ENCODE measurements at regions not wholly inside any gene's neighbourhood (a gene's known extent, or its start where the extent isn't known, plus 50 kb on each side); places are given as distances from the start of the nearest gene placed in this dataset.
"Not testable (repeated sequence)": the region's sequence is repeated elsewhere in the genome, so short reads cannot be mapped to it uniquely, and the experiment has no call there.

- Histone ChIP-seq H3K9me1 (ENCODE audit: control insufficient read depth, extremely low read depth, insufficient read depth, low read length) (peaks cover 13% of the 10 kb centered on the region), H4K20me1 (ENCODE audit: control insufficient read depth, extremely low read depth, insufficient read depth, low read length) (peaks cover 67% of the 10 kb centered on the region), H3K4me1 (ENCODE audit: control insufficient read depth, extremely low read depth, insufficient read depth, low read length) (peaks cover 43% of the 10 kb centered on the region), H3K79me2 (ENCODE audit: control insufficient read depth, insufficient read depth, low read length) (peaks cover 89% of the 10 kb centered on the region), H3K36me3 (ENCODE audit: control insufficient read depth in 2 of 2, extremely low read depth in 1 of 2, insufficient read depth in 2 of 2, low read length in 2 of 2) (peaks cover 12 to 20% of the 10 kb centered on the region in 2 experiments), H3K27ac (ENCODE audit: control insufficient read depth, insufficient read depth, low read length) (peak overlapping the region; percentile 50), H3K4me2 (ENCODE audit: control insufficient read depth, extremely low read depth, insufficient read depth, low read depth, low read length) (peak overlapping the region; percentile 74), H3K9ac (ENCODE audit: control insufficient read depth, extremely low read depth, insufficient read depth, low read length) (peak overlapping the region; percentile 56)
- dilution Hi-C loops (cut with MboI; ENCODE audit: extremely low pct_ligation_motif_present, low sequenced_read_pairs); FAIRE-seq; H3K4me3 ChIP-seq (ENCODE audit: control insufficient read depth in 2 of 3, extremely low read depth in 1 of 3, insufficient read depth in 2 of 3, low read depth in 1 of 3, low read length in 3 of 3); H3K9me3 ChIP-seq (ENCODE audit: control insufficient read depth, low read depth, low read length); DNase-seq (ENCODE audit: low read depth, low spot score); H2AFZ ChIP-seq (ENCODE audit: control insufficient read depth, low read length); H3K27me3 ChIP-seq (ENCODE audit: control insufficient read depth, extremely low read depth, insufficient read depth, low read length): not testable (repeated sequence)
Observed at GRCh38 chr16:21513812-21514473, 85.4 kb upstream of the METTL9 start.

- Histone ChIP-seq H3K79me2 (ENCODE audit: control insufficient read depth, insufficient read depth, low read length) (peaks cover 88% of the 10 kb centered on the region), H3K27ac (ENCODE audit: control insufficient read depth, insufficient read depth, low read length) (peak overlapping the region; percentile 1), H4K20me1 (ENCODE audit: control insufficient read depth, extremely low read depth, insufficient read depth, low read length) (peaks cover 61% of the 10 kb centered on the region), H3K36me3 (ENCODE audit: control insufficient read depth in 2 of 2, extremely low read depth in 1 of 2, insufficient read depth in 2 of 2, low read length in 2 of 2) (peaks cover 12 to 16% of the 10 kb centered on the region in 2 experiments), H3K4me1 (ENCODE audit: control insufficient read depth, extremely low read depth, insufficient read depth, low read length) (peaks cover 43% of the 10 kb centered on the region), H3K4me2 (ENCODE audit: control insufficient read depth, extremely low read depth, insufficient read depth, low read depth, low read length) (peak overlapping the region; percentile 45), H3K9me1 (ENCODE audit: control insufficient read depth, extremely low read depth, insufficient read depth, low read length) (peaks cover 13% of the 10 kb centered on the region), H3K9ac (ENCODE audit: control insufficient read depth, extremely low read depth, insufficient read depth, low read length) (peak overlapping the region; percentile 56)
- FAIRE-seq; H3K4me3 ChIP-seq (ENCODE audit: control insufficient read depth in 2 of 3, extremely low read depth in 1 of 3, insufficient read depth in 2 of 3, low read depth in 1 of 3, low read length in 3 of 3); H3K9me3 ChIP-seq (ENCODE audit: control insufficient read depth, low read depth, low read length); DNase-seq (ENCODE audit: low read depth, low spot score); H2AFZ ChIP-seq (ENCODE audit: control insufficient read depth, low read length); dilution Hi-C loops (cut with MboI; ENCODE audit: extremely low pct_ligation_motif_present, low sequenced_read_pairs); H3K27me3 ChIP-seq (ENCODE audit: control insufficient read depth, extremely low read depth, insufficient read depth, low read length): not testable (repeated sequence)
Observed at GRCh38 chr16:21514474-21514840, 84.9 kb upstream of the METTL9 start.

- H3K4me3 ChIP-seq (ENCODE audit: control insufficient read depth in 2 of 3, extremely low read depth in 1 of 3, insufficient read depth in 2 of 3, low read depth in 1 of 3, low read length in 3 of 3); H3K27me3 ChIP-seq (ENCODE audit: control insufficient read depth, extremely low read depth, insufficient read depth, low read length); H2AFZ ChIP-seq (ENCODE audit: control insufficient read depth, low read length); DNase-seq (ENCODE audit: low read depth, low spot score); FAIRE-seq; H3K9me3 ChIP-seq (ENCODE audit: control insufficient read depth, low read depth, low read length); dilution Hi-C loops (cut with MboI; ENCODE audit: extremely low pct_ligation_motif_present, low sequenced_read_pairs); H3K9ac ChIP-seq (ENCODE audit: control insufficient read depth, extremely low read depth, insufficient read depth, low read length); H3K27ac ChIP-seq (ENCODE audit: control insufficient read depth, insufficient read depth, low read length): not testable (repeated sequence)
- Histone ChIP-seq H3K4me1 (ENCODE audit: control insufficient read depth, extremely low read depth, insufficient read depth, low read length) (peaks cover 39% of the 10 kb centered on the region), H3K4me2 (ENCODE audit: control insufficient read depth, extremely low read depth, insufficient read depth, low read depth, low read length) (peak overlapping the region; percentile 27), H3K9me1 (ENCODE audit: control insufficient read depth, extremely low read depth, insufficient read depth, low read length) (peaks cover 12% of the 10 kb centered on the region), H3K79me2 (ENCODE audit: control insufficient read depth, insufficient read depth, low read length) (peaks cover 72% of the 10 kb centered on the region), H3K36me3 (ENCODE audit: control insufficient read depth in 2 of 2, extremely low read depth in 1 of 2, insufficient read depth in 2 of 2, low read length in 2 of 2) (peaks cover 7 to 10% of the 10 kb centered on the region in 2 experiments), H4K20me1 (ENCODE audit: control insufficient read depth, extremely low read depth, insufficient read depth, low read length) (peaks cover 42% of the 10 kb centered on the region)
Observed at GRCh38 chr16:21516705-21517040, 82.7 kb upstream of the METTL9 start.

- DNase-seq (ENCODE audit: low read depth, low spot score); H3K9me3 ChIP-seq (ENCODE audit: control insufficient read depth, low read depth, low read length); dilution Hi-C loops (cut with MboI; ENCODE audit: extremely low pct_ligation_motif_present, low sequenced_read_pairs); H3K4me3 ChIP-seq (ENCODE audit: control insufficient read depth in 2 of 3, extremely low read depth in 1 of 3, insufficient read depth in 2 of 3, low read depth in 1 of 3, low read length in 3 of 3); FAIRE-seq; H3K9ac ChIP-seq (ENCODE audit: control insufficient read depth, extremely low read depth, insufficient read depth, low read length); H3K9me1 ChIP-seq (ENCODE audit: control insufficient read depth, extremely low read depth, insufficient read depth, low read length); H3K27me3 ChIP-seq (ENCODE audit: control insufficient read depth, extremely low read depth, insufficient read depth, low read length); H3K27ac ChIP-seq (ENCODE audit: control insufficient read depth, insufficient read depth, low read length); H3K36me3 ChIP-seq (ENCODE audit: control insufficient read depth in 2 of 2, extremely low read depth in 1 of 2, insufficient read depth in 2 of 2, low read length in 2 of 2); H2AFZ ChIP-seq (ENCODE audit: control insufficient read depth, low read length): not testable (repeated sequence)
- Histone ChIP-seq H3K4me1 (ENCODE audit: control insufficient read depth, extremely low read depth, insufficient read depth, low read length) (peaks cover 33% of the 10 kb centered on the region), H3K4me2 (ENCODE audit: control insufficient read depth, extremely low read depth, insufficient read depth, low read depth, low read length) (peak overlapping the region; percentile 45), H3K79me2 (ENCODE audit: control insufficient read depth, insufficient read depth, low read length) (peaks cover 66% of the 10 kb centered on the region), H4K20me1 (ENCODE audit: control insufficient read depth, extremely low read depth, insufficient read depth, low read length) (peaks cover 36% of the 10 kb centered on the region)
Observed at GRCh38 chr16:21517263-21517662, 82.1 kb upstream of the METTL9 start.

GRCh38 chr16:21519361-21520133, 79.8 kb upstream of the METTL9 start:
- Histone ChIP-seq H3K4me2 (ENCODE audit: control insufficient read depth, extremely low read depth, insufficient read depth, low read depth, low read length) (peak overlapping the region; percentile 51), H4K20me1 (ENCODE audit: control insufficient read depth, extremely low read depth, insufficient read depth, low read length) (peaks cover 14% of the 10 kb centered on the region), H3K4me1 (ENCODE audit: control insufficient read depth, extremely low read depth, insufficient read depth, low read length) (peaks cover 12% of the 10 kb centered on the region), H3K27ac (ENCODE audit: control insufficient read depth, insufficient read depth, low read length) (peak overlapping the region; percentile 91), H3K4me3 (ENCODE audit: control insufficient read depth in 2 of 3, extremely low read depth in 1 of 3, insufficient read depth in 2 of 3, low read depth in 1 of 3, low read length in 3 of 3) (peak overlapping the region; percentile 73 to 88 (median 78)), H3K79me2 (ENCODE audit: control insufficient read depth, insufficient read depth, low read length) (peaks cover 43% of the 10 kb centered on the region), H3K9ac (ENCODE audit: control insufficient read depth, extremely low read depth, insufficient read depth, low read length) (peak overlapping the region; percentile 94), H2AFZ (ENCODE audit: control insufficient read depth, low read length) (peak overlapping the region; percentile 73)
- FAIRE-seq; H3K9me3 ChIP-seq (ENCODE audit: control insufficient read depth, low read depth, low read length); H3K27me3 ChIP-seq (ENCODE audit: control insufficient read depth, extremely low read depth, insufficient read depth, low read length); dilution Hi-C loops (cut with MboI; ENCODE audit: extremely low pct_ligation_motif_present, low sequenced_read_pairs); DNase-seq (ENCODE audit: low read depth, low spot score); H3K9me1 ChIP-seq (ENCODE audit: control insufficient read depth, extremely low read depth, insufficient read depth, low read length); H3K36me3 ChIP-seq (ENCODE audit: control insufficient read depth in 2 of 2, extremely low read depth in 1 of 2, insufficient read depth in 2 of 2, low read length in 2 of 2): not testable (repeated sequence)
